Sigmoid colon (tissue), 4 donors: ENCODE measurements at regions not wholly inside any gene's neighbourhood (a gene's known extent, or its start where the extent isn't known, plus 50 kb on each side); places are given as distances from the start of the nearest gene placed in this dataset.

Experiments
- EP300 ChIP-seq, 4 donors: sonication (generic); formaldehyde crosslinking; IDR thresholded peaks; one replicate each; pipeline ENCODE4 v1.6.1; 2017; ENCODE audit warnings: antibody characterized with exemption in 4 of 4
- POLR2A ChIP-seq, 2 donors: fragments of 450-650 bp; IDR thresholded peaks; one replicate each; pipeline ENCODE4 v1.6.1; 2016; ENCODE audit warnings: antibody characterized with exemption in 2 of 2, mild to moderate bottlenecking in 2 of 2, moderate library complexity in 2 of 2
- POLR2AphosphoS5 ChIP-seq, 4 donors: sonication (generic); formaldehyde crosslinking; IDR thresholded peaks; one replicate each; pipeline ENCODE4 v1.6.1; 2017; ENCODE audit warnings: antibody characterized with exemption in 4 of 4
- TF ChIP-seq, protein P1 (sequence below), 4 experiments: fragments of 450-650 bp in 3 of 4; fragments of 200-600 bp in 1 of 4; IDR thresholded peaks; one replicate each; pipeline ENCODE4 v1.5.1; 2016 to 2019; ENCODE audit warnings: antibody characterized with exemption in 4 of 4, mild to moderate bottlenecking in 3 of 4, moderate library complexity in 2 of 4

GRCh38 chr9:101795147-101795546 lies 56.7 kb upstream of the GRIN3A start:
- TF ChIP-seq, protein P1, sequence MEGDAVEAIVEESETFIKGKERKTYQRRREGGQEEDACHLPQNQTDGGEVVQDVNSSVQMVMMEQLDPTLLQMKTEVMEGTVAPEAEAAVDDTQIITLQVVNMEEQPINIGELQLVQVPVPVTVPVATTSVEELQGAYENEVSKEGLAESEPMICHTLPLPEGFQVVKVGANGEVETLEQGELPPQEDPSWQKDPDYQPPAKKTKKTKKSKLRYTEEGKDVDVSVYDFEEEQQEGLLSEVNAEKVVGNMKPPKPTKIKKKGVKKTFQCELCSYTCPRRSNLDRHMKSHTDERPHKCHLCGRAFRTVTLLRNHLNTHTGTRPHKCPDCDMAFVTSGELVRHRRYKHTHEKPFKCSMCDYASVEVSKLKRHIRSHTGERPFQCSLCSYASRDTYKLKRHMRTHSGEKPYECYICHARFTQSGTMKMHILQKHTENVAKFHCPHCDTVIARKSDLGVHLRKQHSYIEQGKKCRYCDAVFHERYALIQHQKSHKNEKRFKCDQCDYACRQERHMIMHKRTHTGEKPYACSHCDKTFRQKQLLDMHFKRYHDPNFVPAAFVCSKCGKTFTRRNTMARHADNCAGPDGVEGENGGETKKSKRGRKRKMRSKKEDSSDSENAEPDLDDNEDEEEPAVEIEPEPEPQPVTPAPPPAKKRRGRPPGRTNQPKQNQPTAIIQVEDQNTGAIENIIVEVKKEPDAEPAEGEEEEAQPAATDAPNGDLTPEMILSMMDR (IDR thresholded peaks at IDR 0.05), result no peak
- TF ChIP-seq POLR2A (IDR thresholded peaks at IDR 0.05), result no peak
- TF ChIP-seq POLR2AphosphoS5 (IDR thresholded peaks at IDR 0.05), result no peak
- TF ChIP-seq EP300 (IDR thresholded peaks at IDR 0.05), result no peak
